H1 (cell line): ENCODE measurements at regions not wholly inside any gene's neighbourhood (a gene's known extent, or its start where the extent isn't known, plus 50 kb on each side); places are given as distances from the start of the nearest gene placed in this dataset.

Experiments used
- BCL11A ChIP-seq, 2 experiments: IDR thresholded peaks; one replicate each; pipeline ENCODE4 v1.6.1; 2011; ENCODE audit warnings: low read depth in 2 of 2, low read length in 2 of 2, mild to moderate bottlenecking in 2 of 2
- BRCA1 ChIP-seq: IDR thresholded peaks from 2 replicates; pipeline ENCODE4 v1.6.1; 2012; ENCODE audit warnings: low read depth, low read length, improper control_type of control experiment
- CBX5 ChIP-seq: fragments of 300-800, 300-1000 bp; sonication (generic); IDR thresholded peaks from 2 replicates; pipeline ENCODE4 v1.7.1; 2016; ENCODE audit warnings: antibody characterized with exemption, low read length, low read depth
- CTCF ChIP-seq, 3 experiments: IDR thresholded peaks; 1 replicate in 2 of 3; 2 replicates in 1 of 3; pipeline versions ENCODE4 v1.5.1 to v1.6.1; 2011; ENCODE audit warnings: low read length in 3 of 3, mild to moderate bottlenecking in 3 of 3, inconsistent platforms in 2 of 3, low read depth in 1 of 3, moderate library complexity in 1 of 3; ENCODE audit not compliant: insufficient read depth in 1 of 3; ENCODE audit errors: control extremely low read depth in 1 of 3
- EGR1 ChIP-seq: IDR thresholded peaks from 2 replicates; pipeline ENCODE4 v1.6.1; 2011; ENCODE audit warnings: low read depth, low read length, borderline replicate concordance
- EP300 ChIP-seq, 2 experiments: IDR thresholded peaks; 1 replicate in 1 of 2; 2 replicates in 1 of 2; pipeline ENCODE4 v1.6.1; 2011 to 2012; ENCODE audit warnings: low read depth in 2 of 2, low read length in 2 of 2, mild to moderate bottlenecking in 2 of 2, borderline replicate concordance in 1 of 2, inconsistent platforms in 1 of 2, moderate library complexity in 1 of 2
- FOSL1 ChIP-seq: IDR thresholded peaks from 2 replicates; pipeline ENCODE4 v1.6.1; 2011; ENCODE audit warnings: mild to moderate bottlenecking, low read depth, low read length, moderate library complexity; ENCODE audit not compliant: insufficient read depth
- KDM1A ChIP-seq: fragments of 200-600, 300-600 bp; sonication (generic); IDR thresholded peaks from 2 replicates; pipeline ENCODE4 v1.7.1; 2016; ENCODE audit warnings: mild to moderate bottlenecking, low read length, borderline replicate concordance
- POLR2A ChIP-seq, 2 experiments: IDR thresholded peaks; 1 replicate in 1 of 2; 2 replicates in 1 of 2; pipeline ENCODE4 v1.6.1; 2011; ENCODE audit warnings: low read depth in 2 of 2, low read length in 2 of 2, mild to moderate bottlenecking in 2 of 2; ENCODE audit errors: control extremely low read depth in 1 of 2
- POU5F1 ChIP-seq: IDR thresholded peaks from 2 replicates; pipeline ENCODE4 v1.6.1; 2011; ENCODE audit warnings: low read depth, mild to moderate bottlenecking, low read length, moderate library complexity
- RAD21 ChIP-seq, 2 experiments: IDR thresholded peaks in 1 of 2; conservative IDR thresholded peaks in 1 of 2; 2 replicates each; pipeline ENCODE4 v1.6.1; 2011; ENCODE audit warnings: low read depth in 2 of 2, low read length in 2 of 2, improper control_type of control experiment in 1 of 2, inconsistent platforms in 1 of 2, mild to moderate bottlenecking in 1 of 2, moderate library complexity in 1 of 2
- RFX5 ChIP-seq: IDR thresholded peaks from 2 replicates; pipeline ENCODE4 v1.6.1; 2011; ENCODE audit warnings: low read depth, low read length, improper control_type of control experiment, borderline replicate concordance
- RNF2 ChIP-seq: fragments of 200-900, 300-1000 bp; sonication (generic); IDR thresholded peaks from 2 replicates; pipeline ENCODE4 v1.7.1; 2016; ENCODE audit warnings: borderline replicate concordance, low read depth, mild to moderate bottlenecking, antibody characterized with exemption, low read length; ENCODE audit not compliant: poor library complexity, severe bottlenecking; ENCODE audit errors: missing control alignments
- SIN3A ChIP-seq, 2 experiments: IDR thresholded peaks in 1 of 2; conservative IDR thresholded peaks in 1 of 2; 2 replicates each; pipeline ENCODE4 v1.6.1; 2011 to 2012; ENCODE audit warnings: low read length in 2 of 2, improper control_type of control experiment in 1 of 2, low read depth in 1 of 2, mild to moderate bottlenecking in 1 of 2

DNA sequence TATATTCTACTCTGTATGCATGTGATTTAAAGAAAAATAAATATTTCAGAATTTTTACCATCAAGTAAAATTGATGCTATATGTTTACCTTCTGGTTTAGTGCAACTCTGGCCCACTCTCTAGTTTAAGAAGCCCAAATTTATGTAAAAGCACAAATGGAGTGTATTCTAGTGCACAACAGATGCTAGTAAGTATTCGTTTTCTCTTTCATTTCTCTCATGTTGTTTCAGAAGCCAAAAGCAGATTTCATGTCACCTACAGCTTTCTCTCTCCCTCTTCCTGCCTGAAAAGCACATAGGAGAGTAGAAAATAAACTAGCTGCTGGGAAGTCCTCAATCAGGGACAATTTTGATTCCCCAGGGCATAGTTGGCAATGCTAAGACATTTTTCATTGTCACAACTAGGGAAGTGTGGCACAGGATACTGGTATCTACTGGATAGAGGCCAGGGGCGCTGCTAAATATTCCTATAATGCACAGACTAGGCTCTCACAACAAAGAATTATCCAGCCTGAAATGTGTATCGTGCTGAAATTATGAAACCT is 147.4 kb upstream of the ARHGEF26 start:
- TF ChIP-seq KDM1A (no peak), FOSL1 (no peak), RAD21 (IDR thresholded peaks at IDR 0.05 in 1 of 2, conservative IDR thresholded peaks at IDR 0.05 in 1 of 2; ENCODE audit: low read depth in 2 of 2, low read length in 2 of 2) (no peak), CTCF (IDR thresholded peaks at IDR 0.05; ENCODE audit: control extremely low read depth in 1 of 3, insufficient read depth in 1 of 3, low read depth in 1 of 3, low read length in 3 of 3) (no peak), EP300 (IDR thresholded peaks at IDR 0.05; ENCODE audit: borderline replicate concordance in 1 of 2, low read depth in 2 of 2, low read length in 2 of 2) (no peak), POLR2A (IDR thresholded peaks at IDR 0.05; ENCODE audit: control extremely low read depth in 1 of 2, low read depth in 2 of 2, low read length in 2 of 2) (no peak), RFX5 (no peak), SIN3A (conservative IDR thresholded peaks at IDR 0.05 in 1 of 2, IDR thresholded peaks at IDR 0.05 in 1 of 2; ENCODE audit: low read depth in 1 of 2, low read length in 2 of 2) (no peak), CBX5 (no peak), BRCA1 (no peak), EGR1 (no peak), BCL11A (IDR thresholded peaks at IDR 0.05; ENCODE audit: low read depth in 2 of 2, low read length in 2 of 2) (no peak), POU5F1 (no peak), RNF2 (no peak)
